HuH-7 (cell line): ENCODE measurements at regions not wholly inside any gene's neighbourhood (a gene's known extent, or its start where the extent isn't known, plus 50 kb on each side); places are given as distances from the start of the nearest gene placed in this dataset.

Experiments used
- DNase-seq: peaks from one replicate; pipeline ENCODE4 v3.0.0; 2011; ENCODE audit warnings: low spot score

DNA sequence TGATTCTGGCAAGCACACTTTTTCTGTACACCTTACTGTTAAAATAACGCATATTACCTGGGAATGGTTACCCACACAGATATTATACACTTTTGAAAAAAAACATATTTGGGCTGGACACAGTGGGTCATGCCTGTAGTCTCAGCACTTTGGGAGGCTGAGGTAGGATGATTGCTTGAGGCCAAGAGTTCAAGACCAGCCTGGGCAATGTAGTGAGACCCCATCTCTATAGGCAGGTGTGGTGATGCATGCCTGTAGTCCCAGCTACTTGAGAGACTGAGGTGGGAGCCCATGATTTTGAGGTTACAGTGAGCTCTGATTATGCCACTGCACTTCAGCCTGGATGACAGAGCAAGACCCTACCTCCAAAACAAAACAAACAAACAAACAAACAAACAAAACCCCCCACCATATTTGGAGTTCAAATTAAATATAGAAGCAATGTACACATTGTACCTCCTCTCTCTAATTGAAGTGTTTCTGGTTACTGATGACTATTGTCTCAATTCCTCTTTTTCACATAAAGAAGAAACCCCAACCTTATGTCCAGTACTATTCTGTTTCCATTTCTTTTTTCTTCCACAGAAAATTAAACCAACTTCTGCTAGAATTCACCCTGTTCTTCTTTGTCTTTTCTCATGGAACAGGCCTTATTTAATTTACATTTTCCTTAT is 152.6 kb upstream of the UMPS start:
- DNase-seq: no peak

DNA sequence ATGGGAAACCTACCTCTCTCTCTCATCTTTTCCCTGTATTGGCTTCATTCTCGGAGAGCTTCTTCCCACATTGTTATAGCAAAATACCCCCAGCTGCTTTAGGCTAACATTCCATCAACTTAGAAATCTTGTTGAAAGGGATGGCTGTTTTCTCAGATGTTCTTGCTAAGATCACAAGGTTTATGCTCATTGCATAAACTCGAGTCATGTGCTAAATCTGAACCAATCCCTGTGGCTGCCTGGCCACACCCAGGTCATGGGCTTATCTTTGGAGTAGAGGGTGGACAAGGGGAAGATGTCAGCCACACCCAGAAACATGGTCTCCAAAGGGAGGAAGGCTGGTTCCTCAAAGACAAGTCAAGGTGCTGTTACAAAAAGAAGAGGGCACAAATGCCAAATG is 150.6 kb upstream of the UMPS start:
- DNase-seq: no peak

DNA sequence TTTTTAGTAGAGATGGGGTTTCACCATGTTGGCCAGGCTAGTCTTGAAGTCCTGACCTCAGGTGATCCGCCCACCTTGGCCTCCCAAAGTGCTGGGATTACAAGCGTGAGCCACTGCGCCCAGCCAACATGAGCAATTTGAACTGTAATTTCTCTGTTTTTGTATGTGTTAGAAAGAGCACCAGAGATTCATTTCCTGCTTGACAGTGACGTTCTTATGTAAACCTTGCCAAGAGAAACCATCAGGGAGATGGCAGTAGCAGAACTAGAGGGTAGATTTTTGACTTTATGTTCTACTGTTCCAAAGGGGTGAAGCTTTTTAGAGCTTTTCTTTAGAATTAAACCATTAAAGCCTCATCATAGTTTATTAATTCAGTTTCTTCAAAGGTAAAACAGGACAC is 148.1 kb upstream of the UMPS start:
- DNase-seq: no peak

DNA sequence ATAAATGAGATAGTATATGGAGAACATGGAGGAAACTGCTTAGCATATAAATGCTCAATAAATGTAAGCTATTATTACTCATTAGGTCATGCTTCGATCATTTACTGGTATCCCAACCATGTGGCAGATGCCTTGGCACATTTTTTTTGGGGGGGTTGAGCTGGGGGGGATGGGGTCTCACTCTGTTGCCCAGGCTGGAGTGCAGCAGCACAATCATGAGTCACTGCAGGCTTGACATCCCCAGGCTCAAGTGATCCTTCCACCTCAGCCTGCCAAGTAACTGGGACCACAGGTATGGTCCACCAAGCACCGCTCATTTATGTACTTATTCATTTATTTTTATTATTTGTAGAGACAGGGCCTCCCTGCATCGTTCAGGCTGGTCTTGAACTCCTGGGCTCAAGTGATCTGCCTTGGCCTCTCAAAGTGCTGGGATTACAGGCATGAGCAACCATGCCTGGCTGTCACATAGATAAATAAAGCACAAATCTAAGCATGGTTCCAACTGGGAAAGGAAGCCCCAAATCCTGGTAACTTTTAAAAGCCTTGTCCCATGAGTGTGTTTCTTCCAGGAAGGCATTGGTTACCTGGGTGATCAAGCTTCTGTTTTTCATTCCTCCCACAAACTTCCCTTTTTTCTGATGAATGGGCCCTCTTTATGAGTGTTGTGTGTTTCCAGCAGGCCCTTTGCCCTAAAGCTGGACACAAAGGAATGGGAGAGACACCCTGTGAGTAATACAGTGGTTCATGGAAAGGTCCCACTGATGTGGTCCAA is 147.4 kb upstream of the UMPS start:
- no peak for DNase-seq

DNA sequence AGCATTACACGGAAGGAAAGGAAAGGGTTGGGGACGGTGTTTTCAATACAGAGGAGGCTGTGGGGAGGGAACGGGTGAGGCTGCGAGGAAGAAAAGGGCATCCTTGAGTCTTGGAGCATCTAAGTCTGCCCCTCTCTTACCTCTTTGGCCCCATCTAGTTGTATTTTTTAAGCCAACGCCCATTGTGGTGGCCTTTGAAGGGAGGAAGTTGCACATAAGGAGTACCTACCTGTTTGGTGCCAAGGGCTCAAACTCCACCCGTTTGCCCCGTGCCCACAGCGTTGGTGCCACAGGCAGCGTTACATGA is 146.1 kb upstream of the UMPS start:
- no peak for DNase-seq

DNA sequence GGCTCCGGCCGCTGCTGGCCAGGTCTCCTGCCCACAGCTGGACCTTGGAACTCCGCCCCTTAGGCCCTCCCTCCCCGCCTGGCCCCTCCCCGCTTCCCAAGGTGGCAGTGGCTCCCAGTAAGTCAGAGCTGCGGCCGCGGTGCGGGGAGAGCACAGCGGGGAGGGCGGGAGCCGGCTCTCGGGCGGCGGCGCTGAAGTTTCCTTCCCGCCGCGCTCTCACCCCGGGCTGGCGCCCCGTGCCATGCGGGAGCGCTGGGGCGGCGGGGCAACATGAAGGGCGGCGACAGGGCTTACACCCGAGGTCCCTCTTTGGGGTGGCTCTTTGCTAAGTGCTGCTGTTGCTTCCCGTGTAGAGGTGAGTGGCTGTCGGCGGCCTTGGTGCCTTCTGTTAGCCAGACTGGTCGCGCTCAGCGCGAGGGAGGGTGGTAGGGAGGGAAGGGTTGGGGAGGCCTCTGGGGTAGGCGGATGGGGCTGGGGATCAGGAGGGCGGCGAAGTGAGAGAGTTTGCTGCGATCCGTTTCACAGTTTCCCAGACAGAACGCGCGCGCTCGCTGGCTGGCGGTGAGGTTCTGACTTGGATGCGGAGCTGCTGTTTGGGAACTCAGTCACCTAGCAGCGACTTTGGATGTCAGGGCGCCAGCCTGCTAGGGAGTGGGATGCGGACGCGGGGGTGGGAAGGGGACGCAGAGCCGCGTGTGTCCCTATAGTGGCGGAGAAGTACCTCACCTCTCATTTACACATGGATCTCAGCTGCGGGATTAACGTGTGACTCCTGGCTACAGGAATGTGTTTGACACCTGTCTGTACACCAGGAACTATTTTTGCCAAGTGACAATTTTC is 145.5 kb upstream of the UMPS start:
- peak; percentile 92 for DNase-seq

DNA sequence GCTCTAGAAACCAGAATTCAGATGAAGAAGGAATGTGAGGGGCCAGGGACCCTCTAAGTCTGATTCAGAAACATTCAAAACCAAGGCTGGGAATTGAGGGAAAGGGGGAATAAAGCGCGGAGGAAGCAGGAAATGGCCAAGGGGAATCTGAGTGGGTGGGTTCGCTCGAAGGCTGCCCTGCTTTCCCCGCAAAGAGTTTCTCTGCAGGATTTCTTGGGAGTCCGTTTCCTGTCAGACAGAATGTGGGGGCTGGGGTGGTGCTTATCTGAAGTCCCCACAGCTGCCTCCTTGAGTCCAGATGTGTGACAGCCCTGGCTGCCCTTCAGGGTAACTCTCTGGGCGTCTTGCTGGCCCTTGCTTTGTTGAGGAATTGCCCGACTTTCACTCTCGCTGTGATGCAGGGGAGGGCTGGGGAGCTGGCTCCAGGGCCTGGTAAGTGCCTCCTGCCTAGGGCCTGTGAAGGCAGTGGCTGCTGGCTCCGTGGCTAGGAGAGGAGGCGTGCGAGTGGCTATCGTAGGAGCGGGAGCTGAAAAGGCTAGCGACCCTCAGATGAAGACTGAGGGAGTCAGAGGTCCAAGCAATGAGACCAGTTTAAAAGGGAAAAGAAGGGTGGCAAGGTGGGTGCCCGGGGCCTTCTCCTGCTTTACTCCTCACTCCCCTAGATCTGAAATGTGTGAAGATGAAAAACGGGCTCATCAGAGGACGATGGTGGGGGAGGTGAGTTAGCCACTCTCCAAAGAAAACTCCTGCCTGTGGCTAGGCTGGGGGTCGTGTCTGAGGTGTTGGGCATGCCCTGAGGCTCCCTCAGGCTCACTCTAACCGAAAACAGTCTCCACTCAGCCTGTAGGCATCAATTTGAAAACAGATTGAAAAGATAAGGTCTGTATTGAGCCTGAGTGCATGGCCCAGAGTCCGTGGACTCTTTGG is 143.9 kb upstream of the UMPS start:
- DNase-seq: no peak

DNA sequence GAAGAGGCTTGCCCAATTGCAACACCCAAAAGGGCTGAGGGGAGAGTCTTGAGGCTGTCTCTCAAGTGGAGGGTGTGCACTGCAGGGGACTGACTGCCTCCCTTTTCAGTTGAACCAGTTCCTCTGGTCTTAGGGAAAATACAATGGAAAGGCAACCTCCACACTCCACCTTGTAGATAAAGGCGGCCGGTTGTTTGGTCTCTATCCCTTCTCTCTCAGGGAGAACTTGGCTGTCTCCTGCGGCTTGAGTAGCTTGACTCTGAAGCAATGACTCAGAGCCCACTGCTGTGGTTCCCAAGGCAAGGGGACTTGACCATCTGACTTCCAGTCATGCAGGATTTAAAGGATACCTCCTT is 143.2 kb upstream of the UMPS start:
- DNase-seq: no peak

DNA sequence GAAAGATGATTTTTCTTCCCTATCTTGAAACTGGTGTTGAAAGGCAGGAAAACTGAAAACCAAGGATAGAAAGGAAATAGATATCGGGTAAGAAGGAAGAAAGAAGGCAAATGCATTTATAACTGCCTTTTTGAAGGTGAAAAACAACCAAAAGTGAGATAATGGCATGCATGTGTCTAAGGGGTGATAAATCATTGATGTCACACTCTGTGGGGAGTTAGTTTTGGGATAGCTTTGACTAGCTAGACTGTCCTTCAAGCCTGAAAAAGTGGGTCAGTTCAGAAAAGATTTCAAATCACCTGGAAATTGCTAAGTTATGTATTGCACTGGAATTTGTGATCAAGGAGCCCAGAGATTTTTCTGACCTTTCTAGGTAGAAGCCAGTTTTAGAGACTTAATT is 142.2 kb upstream of the UMPS start:
- DNase-seq: no peak

DNA sequence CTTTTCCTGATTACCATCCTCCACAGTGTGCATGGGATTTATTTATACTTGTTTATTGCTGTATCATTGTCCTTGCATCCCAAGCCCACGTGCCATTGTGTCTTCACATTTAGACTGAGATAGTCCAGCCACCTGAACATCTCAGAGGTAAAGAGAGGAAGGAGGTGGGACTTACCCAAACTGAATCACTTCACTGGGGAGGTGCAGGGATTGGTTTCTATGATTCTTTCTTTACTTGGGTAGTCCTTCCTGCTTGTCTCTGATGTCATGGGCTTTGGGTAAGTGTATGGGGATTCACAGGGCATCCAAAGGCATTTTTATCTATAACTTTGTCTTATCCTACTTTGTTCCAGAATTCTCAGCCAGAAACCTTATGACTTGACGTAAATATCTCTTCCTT is 141.5 kb upstream of the UMPS start:
- no peak for DNase-seq

DNA sequence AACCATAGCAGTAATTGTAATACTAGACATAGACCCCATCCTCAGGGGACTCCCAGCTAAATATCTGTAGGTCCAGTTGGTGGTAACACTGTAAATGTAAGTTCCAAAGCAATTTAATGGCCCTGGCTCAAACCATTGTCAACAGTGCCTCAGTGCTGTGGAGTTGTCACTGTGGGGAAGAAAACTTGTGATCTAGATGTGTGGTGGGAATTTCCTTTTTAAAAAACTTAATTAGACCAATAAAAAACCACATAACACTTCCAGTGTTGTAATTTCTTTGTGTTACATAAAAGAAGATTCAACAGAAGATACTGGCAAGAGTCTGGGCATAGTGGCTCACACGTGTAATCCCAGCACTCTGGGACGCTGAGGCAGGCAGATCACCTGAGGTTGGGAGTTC is 138.6 kb upstream of the UMPS start:
- DNase-seq: no peak

DNA sequence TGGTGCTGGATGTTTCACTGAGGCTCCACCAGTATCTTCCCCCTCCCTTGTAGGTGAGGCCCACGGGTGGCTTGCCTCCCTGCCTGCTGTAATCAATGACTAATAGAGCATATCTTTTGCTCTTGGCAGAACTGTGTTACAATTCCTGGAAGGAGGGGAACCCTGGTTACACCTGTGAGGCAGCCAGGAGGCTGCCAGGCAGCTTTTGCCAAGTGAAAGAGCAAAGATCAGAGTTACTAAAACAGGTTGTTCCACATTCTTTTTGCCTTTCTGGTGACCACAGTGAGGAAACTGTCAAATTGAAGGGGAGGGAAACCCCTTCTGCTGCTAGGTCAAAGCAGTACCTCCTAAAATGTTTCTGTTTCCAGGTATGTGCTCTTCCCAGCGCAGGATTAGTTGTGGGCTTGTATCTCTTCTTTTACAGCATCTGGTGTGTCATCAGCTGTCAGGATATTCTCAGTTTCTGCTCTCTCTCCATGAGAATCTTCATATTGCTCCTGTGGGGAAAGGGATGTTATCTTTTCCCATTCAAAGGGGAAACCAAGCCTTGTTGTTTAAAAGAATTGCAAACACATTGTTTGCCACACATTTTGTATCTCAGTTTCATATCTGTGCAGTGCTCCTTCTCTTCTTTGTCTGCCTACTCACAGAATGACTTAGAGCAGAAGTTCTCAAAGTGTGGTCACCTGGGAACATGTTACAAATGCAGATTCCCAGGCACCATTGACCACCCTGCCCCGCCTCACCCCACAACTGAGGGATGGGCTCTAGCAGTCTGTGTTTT is 137.4 kb upstream of the UMPS start:
- no peak for DNase-seq

DNA sequence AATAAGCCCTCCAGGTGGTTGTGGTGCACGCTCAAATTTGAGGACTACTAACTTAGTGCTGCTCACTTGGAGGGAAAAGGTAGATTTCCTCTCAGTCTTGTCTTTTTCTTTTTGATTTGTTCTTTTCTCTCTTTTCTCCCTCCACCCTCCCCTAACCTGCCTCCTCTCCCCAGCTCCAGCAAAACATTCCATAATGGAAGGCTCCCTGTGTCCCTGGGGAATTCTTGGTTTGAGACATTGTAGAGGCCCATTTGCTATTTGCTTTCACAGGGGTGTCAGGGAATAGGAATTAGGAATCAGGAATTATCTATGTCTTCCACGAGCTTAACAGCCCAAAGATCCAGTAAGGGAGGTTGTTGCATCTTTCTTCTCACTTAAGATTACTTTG is 136.8 kb upstream of the UMPS start:
- DNase-seq: no peak

DNA sequence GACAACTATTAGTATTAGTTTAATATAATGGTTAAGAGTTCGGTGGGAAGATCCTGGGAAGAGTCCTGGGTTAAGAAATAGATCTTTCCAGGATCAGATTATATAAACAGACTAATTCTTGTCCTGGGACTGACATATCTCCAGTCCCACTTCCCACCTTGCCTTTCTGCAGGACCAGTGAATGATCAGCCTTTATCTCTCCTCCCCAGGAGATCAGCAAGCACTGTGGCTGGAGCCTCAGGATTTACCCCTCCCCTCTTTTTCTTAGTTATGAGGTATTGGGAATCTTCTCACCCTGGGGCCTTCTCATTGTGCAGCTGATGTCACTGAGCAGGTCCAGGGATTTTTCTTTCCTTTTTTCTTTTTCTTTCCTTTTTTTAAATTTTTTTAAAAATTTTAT is 135.7 kb upstream of the UMPS start:
- no peak for DNase-seq

DNA sequence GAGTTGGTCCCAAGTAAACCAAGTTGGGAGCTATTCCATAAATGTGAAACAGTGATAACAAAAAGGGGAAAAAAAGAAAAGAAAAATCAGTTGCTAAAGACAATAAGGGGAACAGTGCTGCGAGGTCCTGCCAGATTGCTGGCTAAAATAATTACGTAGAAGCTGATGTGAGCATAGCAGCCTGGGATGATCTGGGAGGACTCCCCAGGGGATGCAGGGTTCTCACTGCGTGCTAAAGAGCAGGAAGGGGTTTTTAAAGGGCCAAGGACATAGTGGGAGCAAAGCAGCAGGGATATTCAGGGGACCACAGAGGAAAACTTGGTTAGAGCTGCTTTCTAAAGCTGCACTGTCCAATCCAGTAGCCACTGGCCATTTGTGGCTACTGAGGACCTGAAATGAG is 133.0 kb upstream of the UMPS start:
- DNase-seq: no peak

DNA sequence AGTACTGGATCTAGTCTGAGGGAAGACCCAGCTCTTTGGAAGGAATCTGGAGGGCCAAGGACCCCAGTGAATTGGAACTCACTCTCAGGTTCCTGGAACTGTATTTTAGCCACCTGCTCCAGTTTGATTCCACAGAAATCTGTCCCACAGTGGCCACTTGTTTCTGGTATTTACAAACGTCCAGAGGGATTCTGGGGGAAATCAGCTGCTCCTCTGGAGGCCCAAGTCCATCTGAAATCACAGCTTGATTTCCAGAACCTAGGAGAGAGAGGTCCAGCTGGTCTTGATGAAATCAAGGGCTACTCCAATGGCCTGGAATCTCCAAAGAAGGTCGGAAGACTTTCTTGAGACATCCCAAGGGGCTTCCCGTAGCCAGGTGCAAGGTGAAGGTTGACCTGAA is 132.3 kb upstream of the UMPS start:
- no peak for DNase-seq

DNA sequence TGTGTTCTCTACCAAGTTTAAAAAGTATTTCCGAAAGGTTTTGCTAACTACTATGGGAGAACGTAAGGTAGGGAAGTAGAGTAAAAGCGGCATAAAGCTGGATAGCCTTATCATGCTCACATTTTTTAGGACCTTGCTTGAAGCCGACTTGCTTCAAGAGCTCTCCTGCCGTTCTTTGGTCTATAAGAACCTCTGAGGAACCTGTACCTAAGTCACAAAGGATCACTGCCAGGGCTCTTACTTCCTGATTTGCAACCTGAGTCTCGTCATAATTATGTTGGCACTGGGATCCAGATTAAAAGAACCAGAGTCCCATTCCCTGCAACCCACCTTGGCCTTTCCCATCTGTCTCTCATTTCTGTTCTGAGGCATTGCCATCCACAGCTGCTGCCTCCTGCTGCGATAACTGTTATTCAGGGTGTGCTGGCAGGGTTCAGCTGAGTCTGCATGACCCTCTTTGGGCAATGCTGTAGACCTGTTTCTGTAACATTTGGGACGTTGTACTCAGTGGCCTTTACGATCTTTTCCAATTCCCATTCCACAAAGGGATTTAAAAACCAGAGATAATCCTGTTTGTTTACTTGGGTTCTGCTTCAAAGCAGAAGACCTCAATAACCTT is 131.0 kb upstream of the UMPS start:
- DNase-seq: no peak

DNA sequence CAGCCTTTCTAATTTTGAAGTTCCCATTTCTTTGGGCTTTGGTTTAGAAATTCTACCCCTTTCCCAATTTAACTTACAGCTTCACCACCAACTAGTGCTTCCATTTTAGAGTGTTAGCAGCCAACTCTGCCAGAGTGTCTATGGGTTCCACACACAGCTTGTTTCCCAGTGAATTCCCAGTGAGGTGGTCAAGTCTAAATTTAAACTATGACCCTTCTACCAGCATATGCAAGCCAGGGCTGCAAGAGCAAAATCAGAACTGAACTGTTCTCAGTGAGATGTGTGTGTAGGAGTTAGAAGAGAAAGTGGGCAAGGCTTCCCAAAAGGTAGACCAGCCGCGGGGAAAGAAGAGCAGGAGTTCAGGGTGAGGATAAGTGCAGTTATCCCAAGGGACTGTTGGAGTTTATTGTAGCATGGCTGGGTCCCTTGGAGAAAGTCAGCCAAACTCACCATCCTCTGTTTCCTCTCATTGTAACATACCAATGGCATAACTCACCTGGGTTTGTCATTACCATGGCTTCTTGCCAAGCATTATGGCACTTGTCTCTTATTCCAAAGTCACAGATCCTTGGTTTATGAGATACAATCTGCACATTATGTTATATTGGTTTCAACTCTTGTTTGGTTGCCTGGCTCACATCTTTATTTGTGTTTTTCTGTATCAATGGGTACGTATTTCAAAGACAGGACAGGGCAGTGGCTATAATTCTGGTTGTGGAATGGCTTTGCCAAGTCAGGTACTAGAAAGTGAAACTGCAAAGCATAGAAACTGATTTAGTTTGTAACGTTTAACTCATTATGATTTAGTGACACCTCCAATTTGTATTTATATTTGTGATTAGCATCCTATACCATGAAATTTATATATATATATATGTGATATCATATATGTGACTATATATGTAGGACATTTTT is 130.2 kb upstream of the UMPS start:
- DNase-seq: no peak

DNA sequence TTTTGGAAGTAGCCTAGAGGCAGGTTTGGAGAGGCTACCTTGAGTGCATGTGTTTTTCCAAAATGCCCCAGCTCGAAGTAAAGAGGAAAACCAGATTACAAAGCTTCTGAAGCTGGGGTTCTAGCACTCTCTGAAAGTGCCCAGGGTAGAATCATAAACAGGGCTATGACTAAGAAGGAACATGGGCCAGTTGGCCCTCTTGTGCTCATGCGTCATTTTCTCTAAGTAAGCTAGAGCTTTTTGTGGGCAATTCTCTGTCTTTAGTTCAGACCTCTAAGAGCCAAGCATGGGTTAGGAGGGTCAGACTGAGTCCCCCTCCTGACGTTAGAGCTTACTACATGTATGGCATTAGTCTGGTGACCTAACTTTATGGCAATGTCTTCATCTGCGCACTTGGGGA is 129.5 kb upstream of the UMPS start:
- no peak for DNase-seq

DNA sequence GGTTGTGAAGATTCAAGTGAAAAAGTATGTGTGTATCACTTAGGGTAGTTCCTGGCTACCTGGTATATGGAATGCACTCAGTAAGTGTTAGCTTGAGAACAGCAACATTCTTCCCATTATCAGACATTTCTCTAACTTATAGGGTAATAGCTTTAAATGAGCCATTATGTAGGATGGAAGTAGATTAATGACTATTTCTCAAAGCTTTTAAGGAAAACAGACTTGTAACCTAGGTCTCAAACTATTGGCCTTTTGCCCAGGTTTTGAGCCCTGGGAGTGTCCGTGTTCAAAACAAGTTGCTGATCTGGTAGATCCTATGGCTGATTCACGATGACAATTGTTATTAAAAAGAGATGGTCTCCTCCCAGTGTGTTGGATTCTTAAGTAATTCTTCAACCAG is 129.1 kb upstream of the UMPS start:
- no peak for DNase-seq
